ENCODE measurements at regions not wholly inside any gene's neighbourhood (a gene's known extent, or its start where the extent isn't known, plus 50 kb on each side); places are given as distances from the start of the nearest gene placed in this dataset.

GRCh38 chr6:168388641-168389633, 52.0 kb upstream of the SMOC2 start:
- Mint-ChIP-seq H3K4me3 (no peak overlapping the region), H3K27me3 (no peaks in the 10 kb centered on the region), H3K9me3 (peaks cover 3% of the 10 kb centered on the region), H3K36me3 (no peaks in the 10 kb centered on the region), H3K27ac (no peak overlapping the region), H3K4me1 (no peaks in the 10 kb centered on the region)
- no peak for DNase-seq
- CTCF ChIA-PET = no interaction called here

GRCh38 chr6:168390749-168391420, 50.1 kb upstream of the SMOC2 start:
- H3K36me3 Mint-ChIP-seq = no peaks in the 10 kb centered on the region
- peaks cover 2% of the 10 kb centered on the region for H3K9me3 Mint-ChIP-seq
- H3K4me3 Mint-ChIP-seq = no peak overlapping the region
- no peaks in the 10 kb centered on the region for H3K27me3 Mint-ChIP-seq
- H3K27ac Mint-ChIP-seq = no peak overlapping the region
- H3K4me1 Mint-ChIP-seq = no peaks in the 10 kb centered on the region
- no peak for DNase-seq
- CTCF ChIA-PET = no interaction called here
